ENCODE measurements at regions not wholly inside any gene's neighbourhood (a gene's known extent, or its start where the extent isn't known, plus 50 kb on each side); places are given as distances from the start of the nearest gene placed in this dataset.
"Not testable (repeated sequence)": the region's sequence is repeated elsewhere in the genome, so short reads cannot be mapped to it uniquely, and the experiment has no call there.

DNA sequence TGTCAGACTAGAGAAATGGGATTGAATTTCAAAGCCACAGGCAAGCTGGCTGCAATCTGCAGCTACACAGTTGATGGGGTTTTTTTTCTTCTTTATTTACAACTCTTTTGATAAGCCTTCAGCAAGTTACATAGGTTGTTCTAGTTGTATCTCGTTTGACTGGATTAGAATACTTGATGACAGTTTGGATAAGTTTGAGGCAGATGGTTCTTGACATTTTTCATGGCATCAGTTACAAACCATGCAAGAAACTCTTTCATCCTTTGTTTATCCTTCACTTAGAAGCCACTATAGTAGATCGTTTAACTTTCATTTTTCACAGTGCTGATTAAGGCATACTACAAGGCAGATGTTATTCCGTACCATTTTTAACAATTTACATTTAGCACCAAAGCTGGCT lies 238.9 kb downstream of the TOX3 start:
- DNase-seq = no peak

DNA sequence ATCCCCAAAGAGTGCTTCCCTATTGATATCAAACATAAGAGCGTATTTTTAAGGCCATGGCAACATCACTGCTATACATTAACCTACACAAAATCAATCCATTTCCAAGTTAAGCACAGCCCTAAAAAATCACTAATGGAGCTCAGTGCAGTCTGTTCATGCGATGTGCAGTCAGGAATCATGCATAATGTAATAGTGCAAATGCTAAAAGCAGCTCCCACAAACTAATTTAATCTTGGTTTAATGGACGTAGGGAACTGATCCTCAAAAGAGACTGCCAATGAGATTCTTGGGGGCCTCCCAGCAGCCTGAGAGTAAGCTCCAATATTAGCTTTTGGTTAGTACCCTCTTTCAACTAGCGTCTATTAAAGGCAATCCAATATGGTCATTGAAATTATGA lies 245.9 kb downstream of the TOX3 start:
- no peak for DNase-seq

DNA sequence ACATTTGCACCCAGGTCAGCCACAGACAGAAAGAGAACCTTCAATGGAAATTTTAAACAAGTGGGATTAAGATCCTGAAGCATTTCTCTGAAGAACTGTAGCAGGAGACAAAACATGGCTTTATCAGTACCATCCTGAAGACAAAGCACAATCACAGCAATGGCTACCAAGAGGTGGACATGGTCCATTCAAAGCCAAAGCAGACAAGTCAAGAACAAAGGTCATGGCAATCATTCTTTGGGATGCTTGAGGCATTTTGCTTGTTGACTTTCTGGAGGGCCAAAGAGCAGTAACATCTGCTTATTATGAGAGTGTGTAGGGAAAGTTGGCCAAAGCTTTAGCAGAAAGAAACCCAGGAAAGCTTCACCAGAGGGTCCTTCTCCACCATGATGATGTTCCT lies 248.2 kb downstream of the TOX3 start:
- no peak for DNase-seq

DNA sequence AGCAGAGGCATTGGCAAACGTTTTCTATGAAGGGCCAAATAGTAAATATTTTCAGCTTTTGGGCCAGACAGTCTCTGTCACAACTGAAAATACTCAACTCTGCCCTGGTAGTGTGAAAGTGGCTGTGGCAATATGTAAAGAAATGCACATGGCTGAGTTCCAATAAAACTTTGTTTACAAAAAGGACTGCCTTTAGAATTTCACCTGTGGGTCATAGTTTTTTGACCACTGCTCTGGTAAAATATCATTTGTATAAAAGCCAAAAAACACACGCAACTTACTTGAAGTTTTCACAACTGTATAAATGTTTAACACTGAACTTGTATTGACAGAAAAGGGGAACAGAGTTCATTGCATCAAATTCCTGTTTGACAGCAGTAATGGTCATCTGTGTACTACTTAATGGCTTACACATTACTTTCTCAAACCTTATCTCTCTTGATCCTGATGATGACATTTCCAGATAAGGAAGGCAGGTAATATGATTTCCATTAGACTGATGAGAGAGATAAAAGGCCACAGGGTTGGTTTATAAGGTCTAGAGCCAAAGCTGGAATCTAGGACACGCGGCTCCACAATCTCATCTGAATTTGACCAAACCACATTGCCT lies 250.1 kb downstream of the TOX3 start:
- DNase-seq = not testable (repeated sequence)

DNA sequence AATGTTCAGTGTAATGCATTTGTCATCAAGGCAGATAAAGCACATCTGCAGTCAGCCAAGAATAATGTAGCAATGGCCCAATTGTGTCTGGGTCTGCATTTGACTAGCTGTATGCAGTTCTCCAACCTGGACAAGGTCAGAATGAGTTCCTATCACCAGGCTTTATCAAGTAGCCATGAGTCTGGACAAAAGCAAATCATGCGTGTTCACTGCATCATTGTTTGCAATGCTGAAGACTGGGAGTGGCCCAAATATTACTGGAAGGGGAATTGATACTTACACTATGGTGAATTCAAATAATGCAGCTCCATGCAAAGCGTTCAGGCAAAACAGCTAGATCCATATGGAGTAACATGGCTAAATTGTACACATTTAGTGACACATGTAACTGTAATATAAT lies 250.9 kb downstream of the TOX3 start:
- no peak for DNase-seq

DNA sequence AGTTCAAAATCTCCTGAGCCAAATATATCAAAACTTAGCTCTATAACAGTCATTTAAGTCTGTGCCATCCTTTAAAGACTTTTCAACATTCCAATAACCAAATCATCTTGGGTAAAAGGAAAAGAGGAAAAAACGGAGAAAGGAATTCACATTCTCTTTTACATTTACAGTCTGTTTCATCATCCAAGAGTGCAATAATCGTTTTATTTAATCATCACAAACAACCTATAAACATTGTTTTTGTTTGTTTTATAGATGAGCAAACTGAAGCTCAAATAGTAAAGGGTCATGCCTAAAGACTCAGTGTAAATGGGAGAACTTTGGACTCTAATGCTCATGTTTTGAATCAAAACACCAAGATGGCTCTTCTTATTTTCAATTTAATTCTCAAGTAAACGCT lies 252.3 kb downstream of the TOX3 start:
- DNase-seq = no peak

DNA sequence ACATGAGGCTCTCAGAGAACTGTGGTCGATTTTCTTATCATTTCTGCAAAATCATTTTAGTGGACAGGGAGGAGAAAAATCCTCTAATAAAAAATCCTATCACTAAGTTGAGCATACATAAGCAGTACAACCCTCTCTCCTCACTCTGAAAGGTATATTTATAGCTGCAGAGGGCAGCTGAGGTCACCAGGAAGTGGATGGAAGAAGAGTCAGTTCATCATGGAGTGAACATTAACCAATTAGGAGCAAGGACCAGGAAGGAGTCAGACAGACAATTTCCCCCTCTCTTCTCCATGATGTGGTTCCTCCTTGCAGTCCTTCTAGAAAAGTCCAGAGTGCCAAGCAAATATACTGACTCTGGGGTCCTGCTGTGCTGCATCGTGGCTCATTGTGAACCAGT lies 253.7 kb downstream of the TOX3 start:
- no peak for DNase-seq

DNA sequence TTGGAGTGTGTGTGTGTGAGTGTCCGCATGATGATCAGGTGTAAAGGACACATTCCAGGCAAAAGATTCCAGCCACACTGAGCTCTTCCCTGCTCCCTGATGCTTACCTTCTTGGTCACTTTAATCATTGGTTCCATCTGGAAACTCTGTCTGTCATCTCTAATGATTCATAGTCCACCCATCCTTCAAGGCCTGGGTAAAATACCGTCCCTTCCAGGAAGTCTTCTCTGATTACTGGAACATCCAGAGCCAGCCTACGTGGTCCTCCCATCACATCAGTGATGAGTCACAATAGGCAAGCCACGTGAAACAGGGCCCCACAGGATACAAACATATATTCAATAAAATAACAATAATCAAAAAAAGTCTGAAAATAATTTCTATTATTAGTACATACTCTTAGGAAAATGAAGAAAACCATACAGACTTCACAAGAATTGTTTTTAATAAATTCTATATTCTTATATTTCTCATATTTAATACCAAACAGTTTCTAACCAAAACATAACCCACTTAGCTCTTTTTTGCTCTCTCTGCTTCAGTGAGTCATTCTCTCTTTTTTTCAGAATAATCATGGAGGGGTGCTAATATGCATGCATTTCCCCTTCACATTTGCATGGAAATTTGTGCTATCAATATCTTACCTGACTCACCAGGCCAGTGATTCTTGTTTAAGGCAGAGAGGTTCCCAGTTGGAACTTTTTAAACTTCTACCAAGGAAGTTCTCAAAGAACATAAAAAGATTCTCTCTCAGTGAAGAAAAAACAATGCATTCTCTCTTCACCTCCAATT lies 263.2 kb downstream of the TOX3 start:
- no peak for DNase-seq

DNA sequence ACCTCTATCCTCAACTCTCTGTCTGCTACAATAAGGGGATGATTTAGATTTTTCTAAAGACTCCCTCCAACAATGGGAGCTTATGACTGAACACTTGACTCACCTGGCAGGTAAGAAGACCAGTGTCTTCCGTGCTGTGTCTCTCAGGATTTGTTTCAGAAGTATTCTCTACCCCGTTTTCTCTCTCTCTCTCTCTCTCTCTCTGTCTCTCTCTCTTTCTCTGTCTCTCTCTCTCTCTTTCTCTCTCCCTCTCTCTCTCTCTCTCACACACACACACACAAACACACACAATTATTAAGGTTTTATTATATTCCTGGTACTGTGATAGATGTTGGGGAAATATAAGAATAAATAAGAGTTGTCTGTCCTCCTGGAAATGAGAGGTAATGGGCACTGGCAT lies 263.9 kb downstream of the TOX3 start:
- no peak for DNase-seq

DNA sequence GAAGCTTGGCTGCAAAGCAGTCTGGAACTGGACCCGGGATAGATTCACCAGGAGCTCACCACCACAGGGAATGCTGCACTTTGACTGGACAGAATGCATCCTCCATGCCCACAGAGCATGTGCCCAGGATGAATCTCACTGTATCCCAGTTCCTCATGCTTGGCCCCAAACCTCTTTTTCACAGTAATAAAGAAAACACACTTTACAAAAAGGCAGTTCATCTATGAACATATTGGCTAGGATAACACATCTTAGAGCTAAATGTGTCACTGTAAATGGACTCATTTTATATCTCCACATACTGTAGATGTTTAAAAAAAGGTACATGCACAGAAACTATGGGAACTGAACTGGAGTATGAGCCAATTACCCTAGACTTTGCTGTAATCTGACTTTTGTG lies 266.9 kb downstream of the TOX3 start:
- no peak for DNase-seq

DNA sequence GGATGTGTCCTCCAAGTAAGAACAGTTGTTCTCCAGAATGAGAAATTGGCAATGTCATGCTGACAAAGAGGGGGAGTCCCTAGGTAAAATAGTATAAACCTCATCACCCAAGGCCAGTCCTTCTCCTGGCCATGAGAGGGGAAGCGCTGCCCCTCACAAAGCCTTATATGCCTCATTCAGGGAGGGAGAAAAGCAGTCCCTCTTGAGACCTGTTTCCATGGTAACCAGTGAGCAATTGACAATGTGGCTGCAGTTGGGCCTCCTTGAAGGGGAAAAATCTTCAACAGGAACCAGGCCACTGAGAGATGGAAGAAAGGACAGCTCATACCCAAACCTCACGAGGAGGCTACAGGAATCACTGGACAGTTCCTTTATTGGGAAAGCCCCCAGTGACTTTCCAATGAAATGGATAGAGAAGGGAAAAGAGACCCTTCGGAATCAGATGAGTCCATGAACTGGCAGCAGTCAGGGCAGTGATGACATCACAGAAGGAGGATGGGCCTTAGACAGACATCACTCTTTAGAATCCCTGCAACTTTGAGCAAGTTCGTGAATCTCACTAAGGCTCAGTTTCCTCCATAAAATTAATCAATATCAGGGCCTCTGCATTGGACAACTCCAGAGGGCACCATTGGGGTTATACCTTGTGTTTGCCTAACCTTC lies 275.7 kb downstream of the TOX3 start:
- no peak for DNase-seq

DNA sequence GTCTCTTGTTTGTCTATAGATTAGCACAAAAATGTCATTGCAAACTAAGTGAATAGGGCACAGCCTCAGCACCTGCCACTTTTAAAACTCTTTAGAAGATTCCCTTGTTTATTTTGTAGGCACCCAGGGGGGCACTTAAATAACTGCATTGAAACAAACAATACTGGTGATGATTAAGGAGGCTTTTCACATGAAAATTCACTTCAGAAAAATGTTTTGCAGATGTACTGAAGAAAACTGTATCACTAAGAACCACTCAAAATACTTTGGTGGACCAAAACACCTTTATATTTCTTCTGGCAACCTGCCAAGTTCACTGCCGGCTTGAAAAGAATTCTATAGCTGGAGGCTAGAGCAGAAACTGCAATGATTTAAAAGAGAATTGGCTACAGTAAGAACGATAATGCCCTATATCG lies 281.5 kb downstream of the TOX3 start:
- DNase-seq = no peak

DNA sequence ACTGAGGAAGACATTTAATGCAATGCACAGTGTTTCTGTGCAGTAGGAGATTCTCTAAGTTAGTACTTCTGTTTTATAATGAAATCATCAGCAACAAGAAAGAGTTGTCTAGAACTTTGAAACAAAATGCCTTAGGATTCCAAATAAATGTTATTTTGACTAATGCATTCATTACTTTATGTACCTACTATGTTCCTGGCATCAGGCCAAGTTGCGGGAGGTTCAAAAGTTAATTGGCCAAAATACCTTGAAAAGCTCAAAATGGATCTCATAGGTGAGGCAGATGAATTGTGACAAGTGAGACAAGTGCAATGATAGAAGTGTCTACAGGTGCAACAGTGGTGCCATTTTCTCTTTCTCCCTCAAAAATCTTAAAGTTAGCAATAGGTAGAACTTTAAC lies 289.4 kb downstream of the TOX3 start:
- DNase-seq = no peak

DNA sequence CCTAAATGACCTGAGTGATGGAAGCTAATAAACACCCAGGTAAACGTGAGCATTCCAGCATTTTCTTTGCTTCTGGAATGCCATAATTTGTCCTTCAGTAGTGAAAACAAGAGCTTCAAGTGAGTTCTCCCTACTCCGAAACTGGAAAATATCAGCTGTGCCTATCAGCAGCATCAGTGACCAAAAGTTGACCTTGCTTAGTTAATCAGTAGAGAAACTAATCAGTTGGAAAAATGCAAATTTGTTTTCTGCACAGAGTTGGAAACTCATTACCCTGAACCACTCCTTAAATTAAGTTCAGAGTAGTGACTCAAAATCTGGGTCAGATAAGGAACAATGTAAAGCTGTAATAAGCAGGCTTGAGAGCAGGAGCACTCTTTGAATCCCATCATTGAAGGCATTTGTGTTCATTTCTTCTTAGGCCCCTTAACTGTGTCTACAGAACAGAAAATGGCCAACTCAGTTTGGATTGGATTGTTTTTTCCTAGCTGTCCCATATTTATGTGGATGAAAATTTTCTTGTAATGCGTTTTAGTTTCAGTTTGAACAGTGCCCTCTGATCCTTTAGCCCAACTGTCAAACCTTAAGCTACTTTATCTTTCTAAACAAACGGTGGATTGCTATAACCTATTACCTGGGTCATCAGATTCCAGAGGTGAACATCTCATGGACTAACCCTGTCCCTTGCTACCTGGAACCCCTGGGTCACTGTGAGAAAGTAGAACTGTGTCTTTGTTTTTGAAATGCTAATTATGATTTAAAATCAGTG lies 290.4 kb downstream of the TOX3 start:
- DNase-seq = no peak

DNA sequence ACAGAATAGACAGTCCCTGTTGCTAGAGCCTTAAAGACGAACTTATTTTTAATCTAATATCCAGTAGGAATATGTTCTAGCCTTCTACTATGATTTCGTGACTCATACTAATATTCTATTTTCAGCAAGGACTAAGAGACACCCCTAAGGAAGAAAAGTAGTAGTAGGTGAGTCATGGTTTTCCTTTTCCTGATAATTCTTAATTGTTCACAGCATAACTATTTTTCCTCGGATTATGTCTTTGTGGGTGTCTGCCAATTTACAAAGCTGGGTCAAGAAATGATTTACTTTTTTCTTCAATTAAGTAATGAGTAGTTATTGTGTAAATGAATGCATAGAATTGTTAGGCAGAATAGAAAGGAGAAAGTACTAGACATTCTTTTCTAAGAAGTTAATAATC lies 292.2 kb downstream of the TOX3 start:
- no peak for DNase-seq

DNA sequence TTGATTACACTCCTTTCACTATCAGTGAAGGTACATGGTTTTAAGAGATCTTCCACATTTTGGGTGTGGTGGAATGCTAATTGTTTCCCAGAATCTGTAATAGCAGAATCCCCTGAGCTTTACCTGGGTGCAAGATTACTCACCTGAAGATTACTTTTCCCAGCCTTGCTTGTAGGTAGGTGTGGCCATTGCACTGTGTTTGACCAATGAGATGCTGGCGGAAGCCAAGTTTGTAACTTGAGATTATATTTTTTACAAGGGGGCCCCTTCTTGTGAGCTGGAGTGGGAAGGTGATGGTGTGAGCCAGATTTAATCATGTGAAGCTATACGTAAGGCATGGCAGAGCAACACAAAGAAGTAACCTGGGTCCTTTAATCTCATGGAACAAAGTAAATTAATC lies 294.3 kb downstream of the TOX3 start:
- no peak for DNase-seq

DNA sequence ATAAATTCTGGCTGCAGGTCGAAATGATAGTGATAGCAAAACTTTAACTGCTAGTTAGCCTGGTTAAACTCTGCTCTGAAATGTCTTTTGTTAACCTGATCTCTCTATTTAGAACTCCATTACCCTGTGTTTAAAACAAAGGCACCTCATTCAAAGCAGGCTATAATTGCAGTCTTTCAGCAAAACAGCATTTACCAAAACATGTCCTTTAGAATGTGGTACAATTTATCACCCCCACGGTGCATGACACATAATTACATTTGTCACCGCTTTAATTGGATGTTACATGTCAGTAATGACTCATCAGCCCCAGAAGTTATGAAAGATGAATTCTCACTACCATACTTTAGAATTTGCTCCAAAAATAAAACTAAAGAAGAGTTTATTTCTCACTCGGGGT lies 295.4 kb downstream of the TOX3 start:
- no peak for DNase-seq

DNA sequence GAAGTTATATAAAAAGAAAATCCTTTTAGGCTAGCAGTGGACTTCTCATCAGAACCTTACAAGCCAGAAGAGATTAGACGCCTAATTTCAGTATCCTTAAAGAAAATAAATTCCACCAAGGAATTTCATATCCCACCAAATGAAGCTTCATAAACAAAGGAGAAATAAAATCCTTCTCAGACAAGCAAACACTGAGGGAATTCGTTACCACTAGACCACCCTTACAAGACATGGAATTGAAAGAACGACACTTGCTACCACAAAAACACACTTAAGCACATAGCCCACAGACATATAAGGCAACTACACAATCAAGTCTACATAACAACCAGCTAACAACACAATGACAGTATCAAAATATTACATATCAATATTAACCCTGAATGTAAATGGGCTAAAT lies 299.2 kb downstream of the TOX3 start:
- DNase-seq = no peak

DNA sequence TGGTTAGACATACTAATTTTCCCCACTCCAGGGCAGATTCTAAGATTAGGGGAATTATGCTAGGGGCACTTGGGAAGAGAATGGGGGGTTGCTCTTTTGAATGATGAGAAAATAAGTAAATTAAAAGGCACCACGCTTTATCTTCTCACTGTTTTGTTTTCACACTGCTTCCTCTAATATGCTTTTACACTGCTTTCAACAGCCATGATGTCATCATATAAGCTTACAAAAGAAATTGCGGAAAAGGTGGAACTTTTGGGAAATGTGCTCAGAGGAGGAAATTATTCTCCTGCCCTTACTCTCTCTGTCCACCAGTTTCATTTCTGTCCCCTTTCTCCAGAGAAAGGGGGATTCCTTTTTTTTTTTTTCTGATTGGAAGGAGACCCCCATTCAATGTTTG lies 308.2 kb downstream of the TOX3 start:
- no peak for DNase-seq

DNA sequence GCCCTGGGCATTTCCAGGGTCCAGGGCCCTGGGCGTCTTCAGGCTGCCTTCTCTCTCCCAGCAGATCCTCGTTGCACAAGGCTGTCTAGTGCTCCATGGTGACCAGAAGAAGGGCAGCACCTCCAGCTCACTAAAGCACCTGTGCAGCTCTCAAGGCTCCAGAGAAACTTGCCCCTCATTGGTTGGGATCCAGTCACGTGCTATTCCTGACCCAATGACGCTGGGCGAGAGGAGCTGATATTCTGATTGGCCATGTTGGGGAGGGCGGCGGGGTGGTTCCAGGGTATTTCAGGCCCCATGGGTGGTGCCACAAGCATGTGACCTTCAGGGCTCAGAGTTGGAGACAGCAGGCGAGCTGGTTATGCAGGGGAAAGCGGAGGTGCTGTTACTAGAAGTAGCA lies 309.1 kb downstream of the TOX3 start:
- DNase-seq = no peak

DNA sequence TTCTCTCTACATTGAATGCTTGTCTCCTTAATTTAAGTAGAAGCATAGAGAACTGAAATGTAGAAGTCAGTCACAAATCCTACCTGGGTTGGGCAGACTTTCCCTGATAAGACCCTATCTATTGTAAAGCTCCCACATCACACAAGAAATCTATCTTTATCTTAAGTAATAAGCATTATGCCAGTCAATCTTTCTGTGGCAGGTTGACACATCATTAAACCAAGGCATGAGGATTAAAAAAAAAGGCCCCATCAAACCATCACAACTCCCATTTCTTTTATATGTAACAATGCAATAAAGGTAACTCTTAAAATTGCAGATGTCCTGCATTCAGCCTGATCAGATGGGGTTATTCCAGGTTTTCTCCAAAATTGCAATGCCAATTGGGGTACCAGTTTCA lies 311.8 kb downstream of the TOX3 start:
- DNase-seq = no peak

DNA sequence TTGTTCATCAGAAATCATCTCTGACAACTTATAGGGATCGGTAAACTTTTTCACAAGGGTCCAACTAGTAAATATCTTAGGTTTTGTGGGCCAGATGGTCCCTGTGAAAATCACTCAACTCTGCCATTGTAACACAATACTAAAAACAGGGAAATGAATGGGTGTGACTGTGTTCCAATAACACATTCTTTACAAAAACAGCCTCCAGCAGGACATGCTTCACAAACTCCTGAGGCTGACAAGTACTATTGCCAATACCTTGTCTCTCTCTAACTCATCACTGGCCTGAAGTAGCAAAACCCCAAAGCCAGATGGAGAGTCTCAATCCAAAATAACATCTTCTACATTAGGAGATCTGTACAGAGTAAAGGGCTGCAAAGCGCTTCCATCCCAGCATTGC lies 312.3 kb downstream of the TOX3 start:
- no peak for DNase-seq

DNA sequence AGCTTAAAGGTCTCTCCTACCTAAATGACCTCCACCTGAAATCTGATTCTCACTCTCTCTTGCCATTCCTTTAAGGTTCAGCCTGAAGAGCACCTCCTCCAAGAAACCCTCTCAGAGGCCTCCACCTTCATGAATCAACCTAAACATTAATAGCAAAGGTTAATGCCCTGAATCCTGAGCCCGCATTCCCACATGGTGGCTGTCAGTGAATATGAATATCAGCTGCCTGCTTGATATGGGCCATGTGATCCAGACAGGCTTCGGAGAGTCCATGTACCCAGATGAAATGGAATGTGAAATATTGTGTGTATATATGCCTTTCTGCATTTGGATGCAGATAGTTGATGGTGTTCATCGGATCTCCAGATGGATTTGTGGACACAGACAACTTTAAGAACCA lies 317.5 kb downstream of the TOX3 start:
- DNase-seq = no peak

DNA sequence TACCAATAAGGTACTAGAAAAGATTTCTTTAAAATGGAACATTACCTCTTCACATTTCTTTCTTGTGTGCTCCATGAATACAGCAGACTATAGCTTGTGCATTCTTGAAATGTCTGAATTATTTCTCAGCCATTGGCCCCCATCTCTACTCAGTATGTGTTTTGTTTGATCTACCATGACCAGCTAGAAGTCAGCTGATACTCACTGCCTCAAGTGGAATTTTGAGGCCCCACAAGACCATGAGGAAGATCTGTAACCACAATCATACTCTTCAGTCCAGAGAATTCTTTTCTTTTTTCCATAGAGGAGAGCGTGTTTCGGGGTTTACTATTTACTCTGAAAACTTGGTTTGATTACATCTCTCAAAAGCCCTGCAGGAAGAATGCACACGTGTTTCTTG lies 319.1 kb downstream of the TOX3 start:
- DNase-seq = no peak
